ENCODE measurements at regions not wholly inside any gene's neighbourhood (a gene's known extent, or its start where the extent isn't known, plus 50 kb on each side); places are given as distances from the start of the nearest gene placed in this dataset.
"Not testable (repeated sequence)": the region's sequence is repeated elsewhere in the genome, so short reads cannot be mapped to it uniquely, and the experiment has no call there.

DNA sequence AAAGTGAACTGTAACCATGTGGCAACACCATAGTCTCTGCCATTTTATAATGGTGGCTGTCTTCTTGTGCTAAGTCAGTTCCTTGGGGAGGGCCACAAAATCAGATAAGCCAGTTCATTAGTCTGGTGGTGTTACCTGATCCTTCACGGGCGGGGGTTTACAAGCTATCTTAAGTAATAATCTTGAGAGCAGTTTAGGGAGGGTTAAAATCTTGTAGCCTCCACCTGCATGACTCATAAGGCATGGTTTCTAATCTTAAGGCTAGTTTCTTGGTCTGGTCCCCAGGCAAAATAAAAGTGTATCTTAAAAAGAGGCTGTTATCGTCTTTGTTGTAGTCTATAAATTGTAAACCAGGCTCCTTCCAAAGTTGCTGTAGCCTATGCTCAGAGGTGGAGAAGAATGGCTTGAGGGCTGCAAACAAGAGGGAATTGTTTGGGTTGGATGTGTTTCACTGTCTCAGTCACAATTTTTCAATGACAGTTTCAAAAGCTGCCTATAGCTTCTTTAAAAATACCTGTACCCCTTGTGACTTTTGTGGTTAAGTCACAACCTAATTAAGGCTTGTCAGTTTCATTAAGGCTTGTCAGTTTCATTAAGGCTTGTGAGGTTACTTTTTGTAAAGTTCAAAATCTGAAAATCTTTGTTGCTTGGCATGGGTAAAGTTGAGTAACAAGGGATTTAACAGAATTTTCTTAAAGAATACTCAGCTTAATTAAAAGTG lies 135.7 kb downstream of the RPS4Y2 start:
- Histone ChIP-seq H3K36me3 (no peaks in the 10 kb centered on the region), H3K4me1 (no peaks in the 10 kb centered on the region), H3K27ac (no peak overlapping the region), H3K27me3 (no peaks in the 10 kb centered on the region), H3K4me3 (replicated peaks in 1 of 3) (no peak overlapping the region), H3K9me3 (no peaks in the 10 kb centered on the region)
- WGBS, 2 donors = 75 to 93% methylated on average over 3 of the region's 3 CpGs
- DNase-seq = no peak
- intact Hi-C loops (cut with DNase I) = no loop called here
- TF ChIP-seq POLR2A (IDR thresholded peaks at IDR 0.05) = no peak
- TF ChIP-seq, protein P1, sequence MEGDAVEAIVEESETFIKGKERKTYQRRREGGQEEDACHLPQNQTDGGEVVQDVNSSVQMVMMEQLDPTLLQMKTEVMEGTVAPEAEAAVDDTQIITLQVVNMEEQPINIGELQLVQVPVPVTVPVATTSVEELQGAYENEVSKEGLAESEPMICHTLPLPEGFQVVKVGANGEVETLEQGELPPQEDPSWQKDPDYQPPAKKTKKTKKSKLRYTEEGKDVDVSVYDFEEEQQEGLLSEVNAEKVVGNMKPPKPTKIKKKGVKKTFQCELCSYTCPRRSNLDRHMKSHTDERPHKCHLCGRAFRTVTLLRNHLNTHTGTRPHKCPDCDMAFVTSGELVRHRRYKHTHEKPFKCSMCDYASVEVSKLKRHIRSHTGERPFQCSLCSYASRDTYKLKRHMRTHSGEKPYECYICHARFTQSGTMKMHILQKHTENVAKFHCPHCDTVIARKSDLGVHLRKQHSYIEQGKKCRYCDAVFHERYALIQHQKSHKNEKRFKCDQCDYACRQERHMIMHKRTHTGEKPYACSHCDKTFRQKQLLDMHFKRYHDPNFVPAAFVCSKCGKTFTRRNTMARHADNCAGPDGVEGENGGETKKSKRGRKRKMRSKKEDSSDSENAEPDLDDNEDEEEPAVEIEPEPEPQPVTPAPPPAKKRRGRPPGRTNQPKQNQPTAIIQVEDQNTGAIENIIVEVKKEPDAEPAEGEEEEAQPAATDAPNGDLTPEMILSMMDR (IDR thresholded peaks at IDR 0.05) = no peak

DNA sequence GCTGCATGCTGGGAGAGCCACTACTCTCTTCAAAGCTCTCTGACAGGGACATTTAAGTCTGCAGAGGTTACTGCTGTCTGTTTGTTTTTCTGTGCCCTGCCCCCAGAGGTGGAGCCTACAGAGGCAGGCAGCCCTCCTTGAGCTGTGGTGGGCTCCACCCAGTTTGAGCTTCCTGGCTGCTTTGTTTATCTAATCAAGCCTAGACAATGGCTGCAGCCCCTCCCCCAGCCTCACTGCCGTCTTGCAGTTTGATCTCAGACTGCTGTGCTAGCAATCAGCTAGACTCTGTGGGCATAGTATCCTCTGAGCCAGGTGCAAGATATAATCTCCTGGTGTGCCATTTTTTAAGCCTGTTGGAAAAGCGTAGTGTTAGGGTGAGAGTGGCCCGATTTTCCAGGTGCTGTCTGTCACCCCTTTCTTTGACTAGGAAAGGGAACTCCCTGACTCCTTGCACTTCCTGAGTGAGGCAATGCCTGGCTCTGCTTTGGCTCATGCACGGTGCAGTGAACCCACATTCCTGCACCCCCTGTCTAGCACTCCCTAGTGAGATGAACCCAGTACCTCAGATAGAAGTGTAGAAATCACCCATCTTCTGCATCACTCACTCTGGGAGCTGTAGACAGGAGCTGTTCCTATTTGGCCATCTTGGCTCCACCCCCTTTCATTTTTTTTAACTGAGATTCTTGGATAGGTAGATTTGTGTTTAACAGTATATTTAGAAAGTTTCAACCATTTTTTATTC lies 169.6 kb downstream of the RPS4Y2 start:
- H3K4me3 ChIP-seq (replicated peaks in 1 of 3); DNase-seq; H3K27ac ChIP-seq; H3K27me3 ChIP-seq; H3K36me3 ChIP-seq; H3K9me3 ChIP-seq; H3K4me1 ChIP-seq; intact Hi-C loops (cut with DNase I): not testable (repeated sequence)
- 90 to 92% methylated on average over 2 to 3 of the region's 4 CpGs for WGBS, 2 donors

DNA sequence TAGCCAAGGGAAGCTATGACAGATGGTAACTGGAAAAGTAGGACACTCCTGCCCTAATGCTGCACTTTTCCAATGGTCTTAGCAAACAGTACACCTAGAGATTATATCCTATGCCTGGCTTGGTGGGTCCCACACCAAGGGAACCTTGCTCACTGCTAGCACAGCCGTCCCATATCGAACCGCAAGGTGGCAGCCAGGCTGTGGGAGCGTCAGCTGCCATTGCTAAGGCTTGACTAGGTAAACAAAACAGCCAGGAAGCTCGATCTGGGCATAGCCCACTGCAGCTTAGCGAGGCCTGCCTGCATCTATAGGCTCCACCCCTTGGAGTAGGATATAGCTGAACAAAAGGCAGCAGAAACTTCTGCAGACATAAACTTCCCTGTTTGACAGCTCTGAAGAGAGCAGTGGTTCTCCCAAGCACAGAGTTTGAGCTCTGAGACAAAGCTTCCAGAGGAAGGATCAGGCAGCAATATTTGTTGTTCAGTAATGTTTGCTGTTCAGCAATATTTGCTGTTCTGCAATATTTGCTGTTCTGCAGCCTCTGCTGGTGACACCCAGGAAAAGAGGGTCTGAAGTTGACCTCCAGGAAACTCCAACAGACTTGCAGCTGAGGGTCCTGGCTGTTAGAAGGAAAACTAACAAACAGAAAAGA lies 173.9 kb downstream of the RPS4Y2 start:
- WGBS, 2 donors = 25% methylated on average over 3 of the region's 6 CpGs; no CpG with 5 or more reads in 1 of the 2 donors
- H3K4me1 ChIP-seq = no peaks in the 10 kb centered on the region
- H3K9me3 ChIP-seq = no peaks in the 10 kb centered on the region
- no peaks in the 10 kb centered on the region for H3K27me3 ChIP-seq
- H3K36me3 ChIP-seq = no peaks in the 10 kb centered on the region
- no peak overlapping the region for H3K4me3 ChIP-seq (replicated peaks in 1 of 3)
- no peak for TF ChIP-seq POLR2A (IDR thresholded peaks at IDR 0.05)
- TF ChIP-seq, protein P1 (IDR thresholded peaks at IDR 0.05) = no peak
- H3K27ac ChIP-seq = no peak overlapping the region
- intact Hi-C loops (cut with DNase I) = no loop called here
- DNase-seq = no peak

DNA sequence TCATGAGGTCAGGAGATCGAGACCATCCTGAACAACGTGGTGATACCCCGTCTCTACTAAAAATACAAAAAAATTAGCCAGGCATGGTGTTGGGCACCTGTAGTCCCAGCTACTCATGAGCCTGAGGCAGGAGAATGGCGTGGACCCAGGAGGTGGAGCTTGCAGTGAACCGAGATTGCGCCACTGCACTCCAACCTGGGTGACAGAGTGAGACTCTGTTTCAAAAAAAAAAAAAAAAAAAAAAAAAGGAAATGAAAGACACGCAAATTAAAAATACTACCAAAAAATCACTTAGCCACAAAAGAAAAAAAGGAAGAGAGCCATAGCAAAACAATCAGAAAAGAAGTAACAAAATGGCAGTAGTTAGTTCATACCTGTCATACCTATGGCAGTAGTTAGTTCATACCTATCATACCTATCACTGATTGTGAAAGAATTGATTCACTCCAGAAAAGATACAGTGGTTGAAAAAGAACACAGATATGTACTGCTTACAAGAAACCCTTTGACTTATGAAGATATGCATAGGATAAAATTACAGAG lies 180.9 kb downstream of the RPS4Y2 start:
- H3K4me1 ChIP-seq; H3K36me3 ChIP-seq; H3K27me3 ChIP-seq; H3K27ac ChIP-seq; DNase-seq; intact Hi-C loops (cut with DNase I); H3K9me3 ChIP-seq; H3K4me3 ChIP-seq (replicated peaks in 1 of 3): not testable (repeated sequence)
- WGBS, 2 donors = 77% methylated on average over 7 of the region's 7 CpGs

DNA sequence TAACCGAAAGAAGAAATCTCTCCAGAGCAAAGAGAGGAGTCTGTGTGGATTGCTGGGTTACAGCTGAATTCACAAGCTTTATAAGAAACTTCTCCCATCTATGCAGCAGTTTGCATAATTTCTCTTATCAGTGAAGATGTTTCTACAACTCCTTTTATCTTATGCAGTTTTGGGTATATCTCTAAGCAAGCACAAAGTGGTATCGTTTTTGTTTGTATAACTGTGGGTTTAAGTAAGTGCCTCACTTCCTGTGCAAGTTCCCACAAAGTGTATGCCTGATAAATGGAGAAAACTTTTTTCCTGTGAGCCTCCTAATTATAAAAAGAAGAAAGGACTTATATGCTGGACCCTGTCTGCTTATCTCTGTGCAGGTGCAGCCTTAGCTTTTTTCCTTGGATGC lies 205.6 kb downstream of the RPS4Y2 start:
- no peak for DNase-seq
- Histone ChIP-seq H3K36me3 (no peaks in the 10 kb centered on the region), H3K27me3 (no peaks in the 10 kb centered on the region), H3K4me3 (replicated peaks in 1 of 3) (no peak overlapping the region), H3K27ac (no peak overlapping the region), H3K4me1 (no peaks in the 10 kb centered on the region), H3K9me3 (no peaks in the 10 kb centered on the region)
- 68 to 72% methylated on average over 2 of the region's 2 CpGs for WGBS, 2 donors
- intact Hi-C loops (cut with DNase I) = no loop called here
- TF ChIP-seq, protein P1 (IDR thresholded peaks at IDR 0.05) = no peak
- no peak for TF ChIP-seq POLR2A (IDR thresholded peaks at IDR 0.05)

DNA sequence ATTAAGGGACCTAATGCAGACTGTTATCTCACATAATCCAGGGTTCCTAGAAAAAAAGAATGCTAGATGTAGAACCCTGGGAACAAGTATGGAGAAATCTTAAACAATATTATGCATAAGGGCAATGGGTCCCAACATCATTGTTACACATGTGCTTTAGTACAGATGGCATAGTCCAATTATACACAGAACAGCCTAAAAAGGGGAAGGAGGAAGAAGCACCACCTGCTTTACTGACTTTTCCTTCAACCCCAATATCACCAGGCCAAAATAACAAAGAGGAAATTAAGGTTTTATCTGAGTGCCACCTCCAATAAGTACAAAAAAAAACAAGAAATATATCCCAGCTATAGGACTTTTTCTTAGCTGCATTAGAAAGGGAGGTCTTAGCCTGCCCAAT lies 211.9 kb downstream of the RPS4Y2 start:
- DNase-seq = no peak
- Histone ChIP-seq H3K27ac (no peak overlapping the region), H3K9me3 (no peaks in the 10 kb centered on the region), H3K27me3 (no peaks in the 10 kb centered on the region), H3K36me3 (no peaks in the 10 kb centered on the region), H3K4me3 (replicated peaks in 1 of 3) (no peak overlapping the region), H3K4me1 (no peaks in the 10 kb centered on the region)
- intact Hi-C loops (cut with DNase I) = no loop called here
- TF ChIP-seq, protein P1 (IDR thresholded peaks at IDR 0.05) = no peak
- no peak for TF ChIP-seq POLR2A (IDR thresholded peaks at IDR 0.05)
